ENCODE measurements at regions not wholly inside any gene's neighbourhood (a gene's known extent, or its start where the extent isn't known, plus 50 kb on each side); places are given as distances from the start of the nearest gene placed in this dataset.

- DNase-seq (ENCODE audit: extremely low spot score, insufficient read length, low read depth) (no peak), FAIRE-seq (no peak)
These were observed 126.0 kb upstream of the LRFN2 start for GRCh38 chr6:40713002-40713719.

- FAIRE-seq = no peak
- no peak for DNase-seq (ENCODE audit: extremely low spot score, insufficient read length, low read depth)
These were observed 123.6 kb upstream of the LRFN2 start for GRCh38 chr6:40710626-40711330.

- no peak for DNase-seq (ENCODE audit: extremely low spot score, insufficient read length, low read depth)
- no peak for FAIRE-seq
These were observed 120.9 kb upstream of the LRFN2 start for GRCh38 chr6:40708049-40708448.

GRCh38 chr6:40706178-40706577, 119.0 kb upstream of the LRFN2 start:
- FAIRE-seq (no peak), DNase-seq (ENCODE audit: extremely low spot score, insufficient read length, low read depth) (no peak)

- DNase-seq (ENCODE audit: extremely low spot score, insufficient read length, low read depth) = no peak
- no peak for FAIRE-seq
These were observed 118.2 kb upstream of the LRFN2 start for GRCh38 chr6:40705354-40705753.

GRCh38 chr6:40701352-40702007, 114.3 kb upstream of the LRFN2 start:
- no peak for FAIRE-seq

GRCh38 chr6:40700006-40700580, 112.9 kb upstream of the LRFN2 start:
- FAIRE-seq = no peak
- no peak for DNase-seq (ENCODE audit: extremely low spot score, insufficient read length, low read depth)

More at GRCh38 chr6:40701352-40702007, 114.3 kb upstream of the LRFN2 start:
- no peak for DNase-seq (ENCODE audit: extremely low spot score, insufficient read length, low read depth)

GRCh38 chr6:40695750-40696415, 108.7 kb upstream of the LRFN2 start:
- DNase-seq (ENCODE audit: extremely low spot score, insufficient read length, low read depth) (no peak), FAIRE-seq (no peak)

GRCh38 chr6:40695114-40695513, 108.0 kb upstream of the LRFN2 start:
- DNase-seq (ENCODE audit: extremely low spot score, insufficient read length, low read depth) = no peak
- no peak for FAIRE-seq

GRCh38 chr6:40693768-40694167, 106.6 kb upstream of the LRFN2 start:
- FAIRE-seq (no peak), DNase-seq (ENCODE audit: extremely low spot score, insufficient read length, low read depth) (no peak)

GRCh38 chr6:40692337-40692736, 105.2 kb upstream of the LRFN2 start:
- DNase-seq (ENCODE audit: extremely low spot score, insufficient read length, low read depth) (no peak), FAIRE-seq (no peak)

GRCh38 chr6:40689185-40689584, 102.0 kb upstream of the LRFN2 start:
- DNase-seq (ENCODE audit: extremely low spot score, insufficient read length, low read depth) (no peak), FAIRE-seq (no peak)

- FAIRE-seq (no peak), DNase-seq (ENCODE audit: extremely low spot score, insufficient read length, low read depth) (no peak)
These were observed 101.1 kb upstream of the LRFN2 start for GRCh38 chr6:40688214-40688761.

GRCh38 chr6:40685862-40686261, 98.7 kb upstream of the LRFN2 start:
- FAIRE-seq = no peak

GRCh38 chr6:40681622-40682021, 94.5 kb upstream of the LRFN2 start:
- FAIRE-seq (no peak), DNase-seq (ENCODE audit: extremely low spot score, insufficient read length, low read depth) (no peak)

More at GRCh38 chr6:40685862-40686261, 98.7 kb upstream of the LRFN2 start:
- no peak for DNase-seq (ENCODE audit: extremely low spot score, insufficient read length, low read depth)

- FAIRE-seq (no peak), DNase-seq (ENCODE audit: extremely low spot score, insufficient read length, low read depth) (no peak)
These were observed 91.8 kb upstream of the LRFN2 start for GRCh38 chr6:40678941-40679340.

GRCh38 chr6:40674170-40674569, 87.0 kb upstream of the LRFN2 start:
- DNase-seq (ENCODE audit: extremely low spot score, insufficient read length, low read depth) (no peak), FAIRE-seq (no peak)

- FAIRE-seq = no peak
- no peak for DNase-seq (ENCODE audit: extremely low spot score, insufficient read length, low read depth)
These were observed 84.9 kb upstream of the LRFN2 start for GRCh38 chr6:40672087-40672486.

GRCh38 chr6:40671694-40672050, 84.5 kb upstream of the LRFN2 start:
- DNase-seq (ENCODE audit: extremely low spot score, insufficient read length, low read depth) (no peak), FAIRE-seq (no peak)

Data from GM18507 (cell line).